Epithelial cell of prostate (primary cell): ENCODE measurements at regions not wholly inside any gene's neighbourhood (a gene's known extent, or its start where the extent isn't known, plus 50 kb on each side); places are given as distances from the start of the nearest gene placed in this dataset.
"Not testable (repeated sequence)": the region's sequence is repeated elsewhere in the genome, so short reads cannot be mapped to it uniquely, and the experiment has no call there.

Experiments
- DNase-seq: peaks from one replicate; pipeline ENCODE4 v3.0.0-alpha.2; 2011; ENCODE audit warnings: low read depth, low spot score
- H3K27ac ChIP-seq: fragments of 450-650 bp; 2 replicates; pipeline ENCODE4 v1.5.1; 2017; ENCODE audit warnings: mild to moderate bottlenecking

GRCh38 chr1:245039196-245039595, 115.6 kb upstream of the KIF26B start:
- H3K27ac ChIP-seq, result no peak overlapping the region
- DNase-seq, result no peak

GRCh38 chr1:245036102-245036501, 118.7 kb upstream of the KIF26B start:
- no peak overlapping the region for H3K27ac ChIP-seq
- no peak for DNase-seq

GRCh38 chr1:245031041-245031440, 123.7 kb upstream of the KIF26B start:
- no peak overlapping the region for H3K27ac ChIP-seq
- no peak for DNase-seq

GRCh38 chr1:245026247-245026646, 128.5 kb upstream of the KIF26B start:
- no peak for DNase-seq
- H3K27ac ChIP-seq, result no peak overlapping the region

GRCh38 chr1:245025525-245025924, 129.3 kb upstream of the KIF26B start:
- no peak for DNase-seq
- no peak overlapping the region for H3K27ac ChIP-seq

GRCh38 chr1:245023222-245023621, 131.6 kb upstream of the KIF26B start:
- DNase-seq, result no peak
- H3K27ac ChIP-seq, result no peak overlapping the region

- H3K27ac ChIP-seq, result no peak overlapping the region
- DNase-seq, result no peak
Observed at GRCh38 chr1:245019910-245020486, 134.8 kb upstream of the KIF26B start.

- DNase-seq, result no peak
- H3K27ac ChIP-seq, result no peak overlapping the region
Observed at GRCh38 chr1:245016700-245017099, 138.1 kb upstream of the KIF26B start.

GRCh38 chr1:245015031-245015430, 139.8 kb upstream of the KIF26B start:
- H3K27ac ChIP-seq, result no peak overlapping the region
- DNase-seq, result no peak

GRCh38 chr1:245014247-245015029, 140.3 kb upstream of the KIF26B start:
- no peak for DNase-seq
- H3K27ac ChIP-seq, result no peak overlapping the region

GRCh38 chr1:245010018-245010614, 144.7 kb upstream of the KIF26B start:
- DNase-seq, result no peak
- H3K27ac ChIP-seq, result no peak overlapping the region

- no peak overlapping the region for H3K27ac ChIP-seq
- no peak for DNase-seq
Observed at GRCh38 chr1:245008761-245009160, 144.4 kb upstream of the HNRNPU start.

- no peak for DNase-seq
- H3K27ac ChIP-seq, result no peak overlapping the region
Observed at GRCh38 chr1:245007852-245008251, 143.5 kb upstream of the HNRNPU start.

GRCh38 chr1:245003246-245003645, 138.9 kb upstream of the HNRNPU start:
- DNase-seq, result no peak
- H3K27ac ChIP-seq, result no peak overlapping the region

GRCh38 chr1:245001252-245001651, 136.9 kb upstream of the HNRNPU start:
- H3K27ac ChIP-seq, result no peak overlapping the region
- DNase-seq, result no peak

- no peak for DNase-seq
- no peak overlapping the region for H3K27ac ChIP-seq
Observed at GRCh38 chr1:245000872-245001188, 136.5 kb upstream of the HNRNPU start.

- not testable (repeated sequence) for DNase-seq, H3K27ac ChIP-seq
Observed at GRCh38 chr1:244999644-245000043, 135.3 kb upstream of the HNRNPU start.

- no peak for DNase-seq
- no peak overlapping the region for H3K27ac ChIP-seq
Observed at GRCh38 chr1:244998717-244999346, 134.5 kb upstream of the HNRNPU start.

- no peak for DNase-seq
Observed at GRCh38 chr1:244995602-244996400, 131.5 kb upstream of the HNRNPU start.

GRCh38 chr1:244992833-244993232, 128.5 kb upstream of the HNRNPU start:
- DNase-seq, result no peak
- H3K27ac ChIP-seq, result no peak overlapping the region

More at GRCh38 chr1:244995602-244996400, 131.5 kb upstream of the HNRNPU start:
- no peak overlapping the region for H3K27ac ChIP-seq
